Prostate gland (tissue), 2 donors: ENCODE measurements at regions not wholly inside any gene's neighbourhood (a gene's known extent, or its start where the extent isn't known, plus 50 kb on each side); places are given as distances from the start of the nearest gene placed in this dataset.

Experiments
- DNase-seq: peaks from one replicate; pipeline ENCODE4 v3.0.0-alpha.2; 2019; ENCODE audit warnings: low spot score
- H3K27ac ChIP-seq, 2 donors: fragments of 200-600 bp; sonication (generic); 2 replicates each; pipeline ENCODE4 v1.5.1; 2017 to 2019
- H3K27me3 ChIP-seq: fragments of 200-600 bp; sonication (generic); replicated peaks from 2 replicates; pipeline ENCODE4 v1.5.1; 2019; ENCODE audit not compliant: insufficient read depth
- H3K36me3 ChIP-seq, 2 donors: fragments of 200-600 bp; sonication (generic); 1 replicate in 1 of 2; 2 replicates in 1 of 2; pipeline versions ENCODE4 v1.5.1 to v1.8.1; 2017 to 2019
- H3K4me1 ChIP-seq: fragments of 200-600 bp; sonication (generic); replicated peaks from 2 replicates; pipeline ENCODE4 v1.5.1; 2019
- H3K4me3 ChIP-seq, 2 donors: fragments of 200-600 bp; sonication (generic); 2 replicates each; pipeline ENCODE4 v1.5.1; 2017 to 2019
- H3K9me3 ChIP-seq: fragments of 200-600 bp; sonication (generic); 2 replicates; pipeline ENCODE4 v1.5.1; 2017
- CTCF ChIP-seq, 4 experiments: fragments of 200-600 bp in 2 of 4; fragments of 450-650 bp in 2 of 4; sonication (generic) in 2 of 4; IDR thresholded peaks; 1 replicate in 3 of 4; 2 replicates in 1 of 4; pipeline ENCODE4 v1.5.1; 2016 to 2019; ENCODE audit warnings: antibody characterized with exemption in 4 of 4, mild to moderate bottlenecking in 2 of 4, moderate library complexity in 2 of 4
- POLR2A ChIP-seq: fragments of 450-650 bp; IDR thresholded peaks from one replicate; pipeline ENCODE4 v1.6.1; 2016; ENCODE audit warnings: antibody characterized with exemption, mild to moderate bottlenecking
- POLR2AphosphoS5 ChIP-seq: sonication (generic); formaldehyde crosslinking; IDR thresholded peaks from one replicate; pipeline ENCODE4 v1.6.1; 2017; ENCODE audit warnings: antibody characterized with exemption
- WGBS: methylation state at CpG from one replicate; pipeline ENCODE4 v1.1.5; 2018; 5-methylcytosine and 5-hydroxymethylcytosine counted together
- intact Hi-C: fragments of 100-400 bp; cut with DNase I; formaldehyde crosslinking; loops from one replicate; pipeline ENCODE4 v1.14.2; 2022

- no peaks in the 10 kb centered on the region for H3K4me1 ChIP-seq
- WGBS, result 70% methylated on average over 11 of the region's 11 CpGs
- DNase-seq, result no peak
- intact Hi-C loops, result no loop called here
- H3K27me3 ChIP-seq, result no peaks in the 10 kb centered on the region
- H3K27ac ChIP-seq, result no peak overlapping the region
- H3K9me3 ChIP-seq, result no peaks in the 10 kb centered on the region
- TF ChIP-seq POLR2A (no peak), CTCF (IDR thresholded peaks at IDR 0.05) (no peak), POLR2AphosphoS5 (no peak)
- no peaks in the 10 kb centered on the region for H3K36me3 ChIP-seq
- no peak overlapping the region for H3K4me3 ChIP-seq
Measured at GRCh38 chr3:127377801-127378655, 90.2 kb upstream of the PRR20G start.

GRCh38 chr3:127375151-127375930, 87.5 kb upstream of the PRR20G start:
- WGBS, result 81% methylated on average over 13 of the region's 13 CpGs
- intact Hi-C loops, result no loop called here
- H3K4me1 ChIP-seq, result no peaks in the 10 kb centered on the region
- no peaks in the 10 kb centered on the region for H3K27me3 ChIP-seq
- no peak overlapping the region for H3K27ac ChIP-seq
- no peak for DNase-seq
- no peaks in the 10 kb centered on the region for H3K9me3 ChIP-seq
- no peak for TF ChIP-seq CTCF (IDR thresholded peaks at IDR 0.05)
- no peak for TF ChIP-seq POLR2A
- no peak for TF ChIP-seq POLR2AphosphoS5
- no peak overlapping the region for H3K4me3 ChIP-seq
- no peaks in the 10 kb centered on the region for H3K36me3 ChIP-seq

- H3K36me3 ChIP-seq, result no peaks in the 10 kb centered on the region
- H3K27ac ChIP-seq, result no peak overlapping the region
- no peaks in the 10 kb centered on the region for H3K4me1 ChIP-seq
- no peaks in the 10 kb centered on the region for H3K9me3 ChIP-seq
- H3K27me3 ChIP-seq, result no peaks in the 10 kb centered on the region
- 71% methylated on average over 12 of the region's 12 CpGs for WGBS
- intact Hi-C loops, result no loop called here
- no peak for TF ChIP-seq POLR2A
- no peak for TF ChIP-seq CTCF (IDR thresholded peaks at IDR 0.05)
- TF ChIP-seq POLR2AphosphoS5, result no peak
- no peak for DNase-seq
- H3K4me3 ChIP-seq, result no peak overlapping the region
Measured at GRCh38 chr3:127374086-127375010, 86.5 kb upstream of the PRR20G start.

- Histone ChIP-seq H3K36me3 (no peaks in the 10 kb centered on the region), H3K4me1 (no peaks in the 10 kb centered on the region), H3K27ac (no peak overlapping the region), H3K9me3 (no peaks in the 10 kb centered on the region), H3K4me3 (no peak overlapping the region), H3K27me3 (no peaks in the 10 kb centered on the region)
- intact Hi-C loops, result no loop called here
- 38% methylated on average over 9 of the region's 9 CpGs for WGBS
- TF ChIP-seq CTCF (IDR thresholded peaks at IDR 0.05) (no peak), POLR2A (no peak), POLR2AphosphoS5 (no peak)
- DNase-seq, result no peak
Measured at GRCh38 chr3:127373441-127374085, 85.7 kb upstream of the PRR20G start.
